ENCODE measurements at regions not wholly inside any gene's neighbourhood (a gene's known extent, or its start where the extent isn't known, plus 50 kb on each side); places are given as distances from the start of the nearest gene placed in this dataset.

GRCh38 chr1:38440402-38440801 lies 393.8 kb upstream of the POU3F1 start:
- H3K4me2 ChIP-seq (ENCODE audit: insufficient read depth, low read length): no peak overlapping the region
- no peaks in the 10 kb centered on the region for H4K20me1 ChIP-seq (replicated peaks; ENCODE audit: control insufficient read depth, insufficient read depth, low read length)
- POLR2A ChIA-PET: no interaction called here
- H3K9ac ChIP-seq (ENCODE audit: insufficient read depth in 1 of 2, low read depth in 2 of 2, low read length in 2 of 2): no peak overlapping the region
- H3K9me3 ChIP-seq (replicated peaks; ENCODE audit: control insufficient read depth, insufficient read depth, low read depth, low read length): no peaks in the 10 kb centered on the region
- H3K4me3 ChIP-seq: no peak overlapping the region
- no peaks in the 10 kb centered on the region for H3K36me3 ChIP-seq (ENCODE audit: control insufficient read depth, insufficient read depth, low read length)
- H2AFZ ChIP-seq (ENCODE audit: low read depth, low read length): no peak overlapping the region
- peaks cover 0 to 3% of the 10 kb centered on the region in 2 experiments; a peak in 1 of 5 replicates for H3K4me1 ChIP-seq (replicated peaks in 1 of 2; ENCODE audit: control insufficient read depth in 2 of 2, insufficient read depth in 2 of 2, low read length in 2 of 2)
- no peak for DNase-seq (ENCODE audit: extremely low read depth in 1 of 4, low spot score in 3 of 4)
- H3K27ac ChIP-seq (ENCODE audit: extremely low read depth, low read depth, low read length): no peak overlapping the region
- intact Hi-C loops (cut with micrococcal nuclease) (no loop called here), in situ Hi-C loops (cut with MboI) (no loop called here)
- no peaks in the 10 kb centered on the region for H3K9me1 ChIP-seq (ENCODE audit: control insufficient read depth, insufficient read depth, low read length)
- no TSS peak for BruUV-seq (replicated peaks)
- no peak for ATAC-seq
- H3K27me3 ChIP-seq (ENCODE audit: control insufficient read depth in 2 of 2, insufficient read depth in 2 of 2, low read length in 2 of 2): peaks cover 6 to 9% of the 10 kb centered on the region in 2 experiments; a peak in 3 of 5 replicates
- CTCF ChIA-PET (ENCODE audit: low intra/inter-chr PET ratio): no interaction called here
- TF ChIP-seq SP1 (CRISPR knock-in tag; IDR thresholded peaks at IDR 0.05) (no peak), COPS2 (conservative IDR thresholded peaks at IDR 0.05) (no peak), GATAD2A (IDR thresholded peaks at IDR 0.05) (no peak)
- H3K79me2 ChIP-seq (ENCODE audit: control insufficient read depth, insufficient read depth, low read length): no peaks in the 10 kb centered on the region
- FAIRE-seq: no peak

GRCh38 chr1:38436749-38437148 lies 390.2 kb upstream of the POU3F1 start:
- H3K4me1 ChIP-seq (replicated peaks in 1 of 2; ENCODE audit: control insufficient read depth in 2 of 2, insufficient read depth in 2 of 2, low read length in 2 of 2): no peaks in the 10 kb centered on the region
- no peaks in the 10 kb centered on the region for H3K9me3 ChIP-seq (replicated peaks; ENCODE audit: control insufficient read depth, insufficient read depth, low read depth, low read length)
- H3K9ac ChIP-seq (ENCODE audit: insufficient read depth in 1 of 2, low read depth in 2 of 2, low read length in 2 of 2): no peak overlapping the region
- no peak overlapping the region for H2AFZ ChIP-seq (ENCODE audit: low read depth, low read length)
- TF ChIP-seq RUNX1 (IDR thresholded peaks at IDR 0.05; ENCODE audit: low read depth): no peak
- TF ChIP-seq ZNF165 (CRISPR knock-in tag; IDR thresholded peaks at IDR 0.05; ENCODE audit: borderline replicate concordance): no peak
- TF ChIP-seq CTBP1 (IDR thresholded peaks at IDR 0.05; ENCODE audit: borderline replicate concordance): no peak
- no peak for TF ChIP-seq IRF2 (CRISPR knock-in tag; IDR thresholded peaks at IDR 0.05)
- TF ChIP-seq ZKSCAN3 (CRISPR knock-in tag; IDR thresholded peaks at IDR 0.05): no peak
- CTCF ChIA-PET (ENCODE audit: low intra/inter-chr PET ratio): no interaction called here
- peaks cover 15 to 33% of the 10 kb centered on the region in 2 experiments for H3K27me3 ChIP-seq (ENCODE audit: control insufficient read depth in 2 of 2, insufficient read depth in 2 of 2, low read length in 2 of 2)
- DNase-seq (ENCODE audit: extremely low read depth in 1 of 4, low spot score in 3 of 4): no peak
- no peaks in the 10 kb centered on the region for H4K20me1 ChIP-seq (replicated peaks; ENCODE audit: control insufficient read depth, insufficient read depth, low read length)
- WGBS (ENCODE audit: insufficient coverage, low coverage, missing lambda C conversion rate): 2% methylated on average over 4 of the region's 4 CpGs
- H3K9me1 ChIP-seq (ENCODE audit: control insufficient read depth, insufficient read depth, low read length): no peaks in the 10 kb centered on the region
- no peak overlapping the region for H3K27ac ChIP-seq (ENCODE audit: extremely low read depth, low read depth, low read length)
- in situ Hi-C loops (cut with MboI) (no loop called here), intact Hi-C loops (cut with micrococcal nuclease) (no loop called here)
- BruUV-seq (replicated peaks): no TSS peak
- POLR2A ChIA-PET: interaction anchor here (1.0 kb wide), 1 partner anchor 8 kb away, joined by 5 read pairs; no protein-coding TSS in a partner anchor
- H3K36me3 ChIP-seq (ENCODE audit: control insufficient read depth, insufficient read depth, low read length): no peaks in the 10 kb centered on the region
- no peak for ATAC-seq
- FAIRE-seq: no peak
- no peak overlapping the region for H3K4me2 ChIP-seq (ENCODE audit: insufficient read depth, low read length)
- H3K79me2 ChIP-seq (ENCODE audit: control insufficient read depth, insufficient read depth, low read length): no peaks in the 10 kb centered on the region
- no peak overlapping the region for H3K4me3 ChIP-seq

All from K562 (cell line).